B cell (primary cell): ENCODE measurements at regions not wholly inside any gene's neighbourhood (a gene's known extent, or its start where the extent isn't known, plus 50 kb on each side); places are given as distances from the start of the nearest gene placed in this dataset.

Source experiments
- ATAC-seq: fragments of 200-7000 bp; cut with Tn5 transposase; one replicate; pipeline ENCODE4 v1.10.0; 2021; ENCODE audit warnings: low read depth, mild to moderate bottlenecking, moderate number of reproducible peaks, moderate library complexity
- CTCF ChIA-PET: fragments of 350-600 bp; sonication (Branson Sonifier 250); formaldehyde crosslinking; loops from one replicate; lab custom pipeline; 2021; ENCODE audit warnings: antibody characterized with exemption, inconsistent platforms; lab: Charles Lee
- POLR2A ChIA-PET: fragments of 350-600 bp; sonication (Branson Sonifier 250); formaldehyde crosslinking; loops from one replicate; lab custom pipeline; 2021; ENCODE audit warnings: antibody characterized with exemption; lab: Charles Lee
- DNase-seq: peaks from one replicate; pipeline ENCODE4 v3.0.0; 2013
- H2AFZ ChIP-seq: 2 replicates; pipeline ENCODE4 v1.6.1; 2012; ENCODE audit warnings: mild to moderate bottlenecking, low read depth, low read length; ENCODE audit not compliant: insufficient read depth, poor library complexity, severe bottlenecking
- H3K27ac ChIP-seq, 2 donors: 1 replicate in 1 of 2; 2 replicates in 1 of 2; pipeline ENCODE4 v1.5.1; 2012 to 2013; ENCODE audit warnings: low read length in 2 of 2, mild to moderate bottlenecking in 2 of 2, moderate library complexity in 1 of 2
- H3K27me3 ChIP-seq, 4 experiments: fragments of 200-600 bp in 1 of 4; sonication (generic) in 1 of 4; replicated peaks in 1 of 4; 1 replicate in 2 of 4; 2 replicates in 2 of 4; pipeline versions ENCODE4 v1.6.1 to v1.7.0; 2013 to 2016; ENCODE audit warnings: low read length in 3 of 4, mild to moderate bottlenecking in 2 of 4, mixed read lengths in 1 of 4, moderate library complexity in 1 of 4; ENCODE audit not compliant: insufficient read depth in 4 of 4, control insufficient read depth in 3 of 4; ENCODE audit errors: control extremely low read depth in 1 of 4
- H3K36me3 ChIP-seq, 2 experiments: replicated peaks in 1 of 2; 1 replicate in 1 of 2; 2 replicates in 1 of 2; pipeline versions ENCODE4 v1.6.1 to v1.7.1; 2013; ENCODE audit warnings: low read length in 1 of 2; ENCODE audit not compliant: insufficient read depth in 2 of 2, control insufficient read depth in 1 of 2; ENCODE audit errors: control extremely low read depth in 1 of 2, extremely low read depth in 1 of 2
- H3K4me1 ChIP-seq, 2 donors: fragments of 200-600 bp in 1 of 2; sonication (generic) in 1 of 2; 1 replicate in 1 of 2; 2 replicates in 1 of 2; pipeline versions ENCODE4 v1.5.1 to v1.6.1; 2013 to 2017; ENCODE audit warnings: low read length in 2 of 2; ENCODE audit not compliant: control insufficient read depth in 2 of 2, insufficient read depth in 2 of 2
- H3K4me2 ChIP-seq: replicated peaks from 2 replicates; pipeline ENCODE3; 2012; ENCODE audit warnings: mild to moderate bottlenecking, low read depth, low read length; ENCODE audit not compliant: poor library complexity, severe bottlenecking
- H3K4me3 ChIP-seq, 5 experiments: fragments of 200-600 bp in 1 of 5; sonication (generic) in 1 of 5; 1 replicate in 3 of 5; 2 replicates in 2 of 5; pipeline versions ENCODE4 v1.5.1 to v1.7.0; 2011 to 2016; ENCODE audit warnings: low read length in 4 of 5, mild to moderate bottlenecking in 4 of 5, low read depth in 2 of 5, control low read depth in 1 of 5, moderate library complexity in 1 of 5; ENCODE audit not compliant: insufficient read depth in 1 of 5; ENCODE audit errors: control extremely low read depth in 1 of 5, extremely low read depth in 1 of 5
- H3K79me2 ChIP-seq: fragments of 200-600 bp; sonication (generic); one replicate; pipeline ENCODE4 v1.6.0; 2016; ENCODE audit warnings: low read length; ENCODE audit not compliant: control insufficient read depth, insufficient read depth
- H3K9ac ChIP-seq: fragments of 200-600 bp; sonication (generic); 2 replicates; pipeline ENCODE4 v1.6.1; 2017; ENCODE audit warnings: mild to moderate bottlenecking, low read length, moderate library complexity
- H3K9me3 ChIP-seq, 3 donors: one replicate each; pipeline versions ENCODE4 v1.6.1 to v1.7.1; 2013; ENCODE audit warnings: low read length in 2 of 3; ENCODE audit not compliant: control insufficient read depth in 2 of 3, insufficient read depth in 1 of 3; ENCODE audit errors: control extremely low read depth in 1 of 3
- H4K20me1 ChIP-seq: 2 replicates; pipeline ENCODE4 v1.6.0; 2012; ENCODE audit warnings: mild to moderate bottlenecking, low read length; ENCODE audit not compliant: insufficient read depth, control insufficient read depth, poor library complexity, severe bottlenecking
- H3K27ac Mint-ChIP-seq: one replicate; pipeline ENCODE4 v1.8.0; 2021; ENCODE audit warnings: mixed read lengths
- H3K27me3 Mint-ChIP-seq: one replicate; pipeline ENCODE4 v1.8.0; 2021; ENCODE audit warnings: mixed read lengths
- H3K4me1 Mint-ChIP-seq: one replicate; pipeline ENCODE4 v1.8.0; 2021; ENCODE audit warnings: mixed read lengths
- H3K4me3 Mint-ChIP-seq: one replicate; pipeline ENCODE4 v1.8.0; 2021; ENCODE audit warnings: mixed read lengths
- H3K9me3 Mint-ChIP-seq: one replicate; pipeline ENCODE4 v1.8.0; 2022; ENCODE audit warnings: mixed read lengths; ENCODE audit not compliant: insufficient read depth
- CTCF ChIP-seq: fragments of 200-600 bp; IDR thresholded peaks from one replicate; pipeline ENCODE4 v1.8.0; 2022; ENCODE audit warnings: antibody characterized with exemption, mild to moderate bottlenecking
- EZH2 ChIP-seq: IDR thresholded peaks from 2 replicates; pipeline ENCODE4 v1.6.1; 2012; ENCODE audit warnings: borderline replicate concordance, low read depth, mild to moderate bottlenecking, moderate library complexity, low read length; ENCODE audit not compliant: insufficient read depth, poor library complexity, severe bottlenecking
- WGBS: methylation state at CpG from one replicate; pipeline ENCODE4 v1.1.5; 2013; ENCODE audit warnings: missing lambda C conversion rate; ENCODE audit not compliant: insufficient coverage; 5-methylcytosine and 5-hydroxymethylcytosine counted together
- intact Hi-C: fragments of 100-400 bp; cut with micrococcal nuclease; formaldehyde crosslinking; loops from one replicate; pipeline ENCODE4 v1.10.0; 2022

GRCh38 chr12:27186022-27186839 is 57.9 kb upstream of the STK38L start:
- H4K20me1 ChIP-seq, result no peaks in the 10 kb centered on the region
- H3K27ac ChIP-seq, result no peak overlapping the region
- H3K9me3 ChIP-seq, result no peaks in the 10 kb centered on the region
- H3K27me3 ChIP-seq, result no peaks in the 10 kb centered on the region
- H3K4me1 ChIP-seq, result no peaks in the 10 kb centered on the region
- no peak overlapping the region for H2AFZ ChIP-seq
- 94% methylated on average over 3 of the region's 6 CpGs for WGBS
- CTCF ChIA-PET, result interaction anchor here (1.4 kb wide), 1 partner anchor 9 kb away, joined by 3 read pairs; no protein-coding TSS in a partner anchor
- no peaks in the 10 kb centered on the region for H3K36me3 ChIP-seq
- intact Hi-C loops, result no loop called here
- H3K4me1 Mint-ChIP-seq, result no peaks in the 10 kb centered on the region
- DNase-seq, result no peak
- H3K4me2 ChIP-seq, result no peak overlapping the region
- POLR2A ChIA-PET, result no interaction called here
- H3K27me3 Mint-ChIP-seq, result no peaks in the 10 kb centered on the region
- H3K9ac ChIP-seq, result no peak overlapping the region
- TF ChIP-seq CTCF (no peak), EZH2 (no peak)
- H3K9me3 Mint-ChIP-seq, result no peaks in the 10 kb centered on the region
- no peak overlapping the region for H3K27ac Mint-ChIP-seq
- H3K79me2 ChIP-seq, result no peaks in the 10 kb centered on the region
- ATAC-seq, result no peak
- H3K4me3 Mint-ChIP-seq, result no peak overlapping the region
- H3K4me3 ChIP-seq, result no peak overlapping the region

GRCh38 chr12:27187697-27188096 is 56.4 kb upstream of the STK38L start:
- no peaks in the 10 kb centered on the region for H3K27me3 Mint-ChIP-seq
- no CpG with 5 or more reads among the region's 7 CpGs for WGBS
- Histone ChIP-seq H3K4me2 (no peak overlapping the region), H3K27me3 (no peaks in the 10 kb centered on the region), H3K36me3 (no peaks in the 10 kb centered on the region), H2AFZ (no peak overlapping the region), H3K9ac (no peak overlapping the region), H3K9me3 (no peaks in the 10 kb centered on the region), H3K79me2 (no peaks in the 10 kb centered on the region), H4K20me1 (no peaks in the 10 kb centered on the region), H3K27ac (no peak overlapping the region), H3K4me3 (no peak overlapping the region), H3K4me1 (no peaks in the 10 kb centered on the region)
- H3K4me3 Mint-ChIP-seq, result no peak overlapping the region
- CTCF ChIA-PET, result no interaction called here
- ATAC-seq (no peak), DNase-seq (no peak)
- H3K27ac Mint-ChIP-seq, result no peak overlapping the region
- H3K9me3 Mint-ChIP-seq, result no peaks in the 10 kb centered on the region
- no peaks in the 10 kb centered on the region for H3K4me1 Mint-ChIP-seq
- POLR2A ChIA-PET, result no interaction called here
- intact Hi-C loops, result no loop called here
- TF ChIP-seq EZH2, result no peak
- no peak for TF ChIP-seq CTCF
